ENCODE measurements at regions not wholly inside any gene's neighbourhood (a gene's known extent, or its start where the extent isn't known, plus 50 kb on each side); places are given as distances from the start of the nearest gene placed in this dataset.

DNA sequence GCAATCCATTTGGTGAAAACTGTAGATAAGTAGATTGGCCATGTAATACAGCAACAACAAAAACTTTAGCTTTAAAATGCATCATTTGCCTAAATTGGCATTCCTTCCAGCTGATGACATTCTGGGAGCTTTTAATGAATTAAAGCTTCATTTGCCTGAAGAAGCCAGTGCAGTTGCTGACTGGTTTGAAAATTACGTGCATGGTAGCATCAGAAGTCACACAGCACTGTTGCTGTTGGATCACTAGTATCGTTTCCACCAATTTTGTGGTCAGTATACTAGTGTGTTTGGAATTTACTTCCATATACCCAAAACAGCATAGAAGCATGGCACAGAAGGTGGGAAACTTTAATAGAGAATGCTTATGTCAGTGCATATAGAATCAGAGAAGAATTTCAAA lies 194.9 kb downstream of the ETV1 start:
- ChIA-PET CTCF (no interaction called here), POLR2A (no interaction called here)
- no peaks in the 10 kb centered on the region for H3K27me3 ChIP-seq (ENCODE audit: control insufficient read depth, insufficient read depth, low read length)
- H3K36me3 ChIP-seq (ENCODE audit: control insufficient read depth, insufficient read depth, low read length): no peaks in the 10 kb centered on the region
- H3K4me3 ChIP-seq (ENCODE audit: low read depth, low read length): no peak overlapping the region
- no peak for TF ChIP-seq CTCF (IDR thresholded peaks at IDR 0.05; ENCODE audit: insufficient read depth, low read depth, low read length)
- DNase-seq (ENCODE audit: low read depth): no peak

DNA sequence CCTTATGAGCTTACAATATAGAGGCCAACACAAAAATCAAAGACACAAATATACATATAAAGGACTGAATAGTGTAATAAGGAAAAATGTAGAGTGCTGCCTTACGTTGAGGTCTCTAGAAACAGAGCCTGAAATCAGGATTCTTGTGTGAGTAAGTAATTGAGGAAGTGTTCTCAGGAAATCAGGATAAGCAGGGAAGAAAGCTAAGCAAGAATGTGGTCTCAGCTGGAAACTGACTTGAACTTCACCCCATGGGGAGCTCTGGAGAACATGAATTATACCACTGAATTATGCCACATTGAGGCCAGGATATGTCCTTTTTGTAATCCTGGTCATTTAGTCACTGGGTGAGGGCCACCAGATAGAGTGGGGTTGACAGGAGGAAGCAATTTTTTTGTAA lies 191.9 kb downstream of the ETV1 start:
- CTCF ChIA-PET: no interaction called here

DNA sequence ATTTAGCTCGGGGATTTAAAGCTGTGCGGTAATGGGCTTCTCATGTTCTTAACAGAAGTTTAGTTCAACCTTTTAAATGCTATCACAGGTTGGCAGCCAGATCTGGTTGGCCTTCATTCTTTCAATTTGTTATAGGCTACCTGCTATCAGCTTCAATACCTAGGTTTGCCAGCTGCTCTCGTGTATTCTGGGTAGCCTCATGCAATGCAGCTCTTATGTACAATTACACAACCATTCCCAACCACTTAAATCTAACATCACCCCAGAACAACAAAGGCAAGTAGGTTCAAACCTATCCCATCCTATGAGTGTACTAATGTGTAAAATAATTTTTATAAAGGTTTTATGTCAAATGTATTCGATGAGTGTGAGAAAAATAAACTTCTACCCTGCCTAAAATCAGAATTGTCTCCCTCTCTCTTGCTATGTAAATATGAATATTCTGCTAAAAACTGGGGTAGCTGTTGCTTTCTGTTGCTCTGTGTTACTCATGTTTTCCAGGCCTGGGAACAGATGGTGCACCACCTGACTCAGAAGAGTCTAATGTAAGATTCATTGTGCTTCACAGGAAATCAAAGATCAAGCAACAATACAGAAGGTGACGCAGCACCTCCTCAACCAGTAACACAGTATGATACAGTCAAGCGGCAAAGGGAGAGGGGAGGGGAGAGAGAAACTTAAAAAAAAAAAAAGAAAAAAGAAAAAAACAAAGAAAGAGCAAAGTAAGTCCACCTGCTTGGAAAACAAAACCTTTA lies 188.6 kb downstream of the ETV1 start:
- ChIA-PET POLR2A (no interaction called here), CTCF (no interaction called here)
- H3K27me3 ChIP-seq (ENCODE audit: control insufficient read depth, insufficient read depth, low read length): no peaks in the 10 kb centered on the region
- H3K4me3 ChIP-seq (ENCODE audit: low read depth, low read length): no peak overlapping the region
- no peak for DNase-seq (ENCODE audit: low read depth)
- TF ChIP-seq CTCF (IDR thresholded peaks at IDR 0.05; ENCODE audit: insufficient read depth, low read depth, low read length): no peak
- H3K36me3 ChIP-seq (ENCODE audit: control insufficient read depth, insufficient read depth, low read length): no peaks in the 10 kb centered on the region

More for the DNA sequence above, 191.9 kb downstream of the ETV1 start:
- no peak for TF ChIP-seq CTCF (IDR thresholded peaks at IDR 0.05; ENCODE audit: insufficient read depth, low read depth, low read length)
- POLR2A ChIA-PET: no interaction called here
- no peaks in the 10 kb centered on the region for H3K36me3 ChIP-seq (ENCODE audit: control insufficient read depth, insufficient read depth, low read length)
- no peak for DNase-seq (ENCODE audit: low read depth)
- H3K27me3 ChIP-seq (ENCODE audit: control insufficient read depth, insufficient read depth, low read length): no peaks in the 10 kb centered on the region
- no peak overlapping the region for H3K4me3 ChIP-seq (ENCODE audit: low read depth, low read length)

- no peaks in the 10 kb centered on the region for H3K27me3 ChIP-seq (ENCODE audit: control insufficient read depth, insufficient read depth, low read length)
- no peak for TF ChIP-seq CTCF (IDR thresholded peaks at IDR 0.05; ENCODE audit: insufficient read depth, low read depth, low read length)
- CTCF ChIA-PET: no interaction called here
- H3K4me3 ChIP-seq (ENCODE audit: low read depth, low read length): no peak overlapping the region
- POLR2A ChIA-PET: no interaction called here
- no peak for DNase-seq (ENCODE audit: low read depth)
- no peaks in the 10 kb centered on the region for H3K36me3 ChIP-seq (ENCODE audit: control insufficient read depth, insufficient read depth, low read length)
Observed at GRCh38 chr7:13801669-13802068, 187.8 kb downstream of the ETV1 start.

DNA sequence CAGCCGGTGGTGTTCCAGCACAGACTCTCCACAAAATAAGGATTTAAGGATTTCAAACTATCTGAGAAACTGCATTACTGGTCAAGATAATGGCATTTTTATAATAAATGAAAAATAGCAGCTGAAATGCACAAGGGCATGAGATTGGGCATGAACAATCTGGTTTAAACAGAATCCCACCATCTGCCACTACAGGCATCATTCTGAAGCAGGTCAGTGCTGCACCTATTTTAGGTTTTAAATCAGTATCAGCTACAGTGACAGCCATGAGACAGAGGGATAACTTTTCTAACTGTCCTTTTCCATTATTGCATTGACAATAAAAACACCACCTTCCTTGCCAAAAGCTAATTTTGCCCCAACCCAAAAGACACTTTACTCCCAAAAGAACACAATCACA lies 186.8 kb downstream of the ETV1 start:
- DNase-seq (ENCODE audit: low read depth): no peak
- ChIA-PET CTCF (no interaction called here), POLR2A (no interaction called here)
- no peaks in the 10 kb centered on the region for H3K36me3 ChIP-seq (ENCODE audit: control insufficient read depth, insufficient read depth, low read length)
- H3K4me3 ChIP-seq (ENCODE audit: low read depth, low read length): no peak overlapping the region
- TF ChIP-seq CTCF (IDR thresholded peaks at IDR 0.05; ENCODE audit: insufficient read depth, low read depth, low read length): no peak
- no peaks in the 10 kb centered on the region for H3K27me3 ChIP-seq (ENCODE audit: control insufficient read depth, insufficient read depth, low read length)

All from BJ (cell line).